ENCODE measurements at regions not wholly inside any gene's neighbourhood (a gene's known extent, or its start where the extent isn't known, plus 50 kb on each side); places are given as distances from the start of the nearest gene placed in this dataset.

- H2BK120ac ChIP-seq (replicated peaks; ENCODE audit: low read depth, low read length) = no peak overlapping the region
- H3K9me3 ChIP-seq (ENCODE audit: insufficient read depth in 2 of 2, low read depth in 1 of 2, low read length in 1 of 2) = peaks cover 26 to 27% of the 10 kb centered on the region in 2 experiments
- no peak overlapping the region for H2AK5ac ChIP-seq (ENCODE audit: low read depth, low read length)
- H3K23me2 ChIP-seq (ENCODE audit: low read depth, low read length) = no peaks in the 10 kb centered on the region
- no peak overlapping the region for H2BK12ac ChIP-seq (ENCODE audit: low read depth, low read length)
- no peak for TF ChIP-seq TBP (IDR thresholded peaks at IDR 0.05; ENCODE audit: low read depth, low read length)
- no peak for TF ChIP-seq HDAC6 (IDR thresholded peaks at IDR 0.05; ENCODE audit: low read depth, low read length)
- TF ChIP-seq, protein P1, sequence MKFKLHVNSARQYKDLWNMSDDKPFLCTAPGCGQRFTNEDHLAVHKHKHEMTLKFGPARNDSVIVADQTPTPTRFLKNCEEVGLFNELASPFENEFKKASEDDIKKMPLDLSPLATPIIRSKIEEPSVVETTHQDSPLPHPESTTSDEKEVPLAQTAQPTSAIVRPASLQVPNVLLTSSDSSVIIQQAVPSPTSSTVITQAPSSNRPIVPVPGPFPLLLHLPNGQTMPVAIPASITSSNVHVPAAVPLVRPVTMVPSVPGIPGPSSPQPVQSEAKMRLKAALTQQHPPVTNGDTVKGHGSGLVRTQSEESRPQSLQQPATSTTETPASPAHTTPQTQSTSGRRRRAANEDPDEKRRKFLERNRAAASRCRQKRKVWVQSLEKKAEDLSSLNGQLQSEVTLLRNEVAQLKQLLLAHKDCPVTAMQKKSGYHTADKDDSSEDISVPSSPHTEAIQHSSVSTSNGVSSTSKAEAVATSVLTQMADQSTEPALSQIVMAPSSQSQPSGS (IDR thresholded peaks at IDR 0.05; ENCODE audit: low read length) = no peak
- no peak for TF ChIP-seq SIN3A (conservative IDR thresholded peaks at IDR 0.05 in 1 of 2, IDR thresholded peaks at IDR 0.05 in 1 of 2; ENCODE audit: low read depth in 1 of 2, low read length in 2 of 2)
- TF ChIP-seq GTF2F1 (IDR thresholded peaks at IDR 0.05; ENCODE audit: borderline replicate concordance, low read depth, low read length) = no peak
- no peak for TF ChIP-seq TAF1 (IDR thresholded peaks at IDR 0.05; ENCODE audit: low read depth, low read length)
- no peak for TF ChIP-seq SUZ12 (IDR thresholded peaks at IDR 0.05; ENCODE audit: low read length)
- no peak for TF ChIP-seq JUND (IDR thresholded peaks at IDR 0.05; ENCODE audit: low read length)
- no peak for TF ChIP-seq KDM5A (IDR thresholded peaks at IDR 0.05; ENCODE audit: low read length)
- TF ChIP-seq FOSL1 (IDR thresholded peaks at IDR 0.05; ENCODE audit: insufficient read depth, low read depth, low read length) = no peak
- TF ChIP-seq JUN (IDR thresholded peaks at IDR 0.05; ENCODE audit: low read depth, low read length) = no peak
- no peak for TF ChIP-seq MAFK (IDR thresholded peaks at IDR 0.05; ENCODE audit: low read depth, low read length)
- TF ChIP-seq SAP30 (IDR thresholded peaks at IDR 0.05; ENCODE audit: insufficient read depth, insufficient replicate concordance, low read length) = no peak
- no peak for TF ChIP-seq POLR2A (IDR thresholded peaks at IDR 0.05; ENCODE audit: control extremely low read depth in 1 of 2, low read depth in 2 of 2, low read length in 2 of 2)
- no peak overlapping the region for H4K8ac ChIP-seq (ENCODE audit: extremely low read depth, insufficient read depth, low read length)
- H3K23ac ChIP-seq (ENCODE audit: insufficient read length) = no peak overlapping the region
- H2BK20ac ChIP-seq (ENCODE audit: low read length) = no peak overlapping the region
- H2BK5ac ChIP-seq (ENCODE audit: low read depth, low read length) = no peak overlapping the region
- H4K91ac ChIP-seq (replicated peaks; ENCODE audit: insufficient read length, low read length) = no peak overlapping the region
- H3K14ac ChIP-seq (ENCODE audit: insufficient read length) = no peak overlapping the region
- 0 out of 8 replicates have a peak, but pooled peaks cover 0 to 2% (median 0%) of the 10 kb centered on the region in 4 experiments for H3K36me3 ChIP-seq (ENCODE audit: control insufficient read depth in 2 of 4, insufficient read depth in 4 of 4, low read length in 3 of 4)
- no peak overlapping the region for H3K27ac ChIP-seq (ENCODE audit: low read depth, low read length)
- no peak overlapping the region for H3K18ac ChIP-seq (ENCODE audit: extremely low read depth, low read length)
- H4K5ac ChIP-seq (ENCODE audit: insufficient read length, low read depth, low read length) = no peak overlapping the region
- H2BK15ac ChIP-seq (ENCODE audit: low read length) = no peak overlapping the region
- no peaks in the 10 kb centered on the region for H3K4me1 ChIP-seq (replicated peaks in 1 of 4; ENCODE audit: control insufficient read depth in 3 of 4, insufficient read depth in 4 of 4, low read length in 3 of 4)
- no peak overlapping the region for H3K4ac ChIP-seq (replicated peaks; ENCODE audit: insufficient read length, low read depth, low read length)
- H3K27me3 ChIP-seq (replicated peaks in 1 of 4; ENCODE audit: control insufficient read depth in 3 of 4, extremely low read depth in 1 of 4, insufficient read depth in 3 of 4, low read length in 3 of 4) = no peaks in the 10 kb centered on the region
- no peak overlapping the region for H3K9ac ChIP-seq (replicated peaks in 1 of 4; ENCODE audit: extremely low read depth in 1 of 4, low read depth in 3 of 4, low read length in 3 of 4)
- H3K4me2 ChIP-seq (ENCODE audit: insufficient read depth in 1 of 2, low read depth in 2 of 2, low read length in 2 of 2) = no peak overlapping the region
- no peaks in the 10 kb centered on the region for H4K20me1 ChIP-seq (replicated peaks in 1 of 2; ENCODE audit: control insufficient read depth in 1 of 2, insufficient read depth in 2 of 2, low read length in 2 of 2)
- ChIA-PET POLR2A (ENCODE audit: partially characterized antibody) (no interaction called here), CTCF (ENCODE audit: partially characterized antibody) (interaction anchor here (1.0 to 1.2 kb wide), 2 partner anchors 39 to 66 kb away, joined by 3 read pairs; no protein-coding TSS in a partner anchor)
- no peak overlapping the region for H3K4me3 ChIP-seq (ENCODE audit: extremely low read depth in 1 of 4, insufficient read depth in 2 of 4, low read depth in 3 of 4, low read length in 4 of 4)
- no peak overlapping the region for H2AFZ ChIP-seq (ENCODE audit: low read length)
- FAIRE-seq (no peak), DNase-seq (ENCODE audit: low read depth in 1 of 2, low spot score in 2 of 2) (no peak)
- 76% methylated on average over 2 of the region's 2 CpGs; no CpG with 5 or more reads in 1 of the 2 experiments for WGBS, 2 experiments (ENCODE audit: extremely low coverage in 1 of 2, insufficient coverage in 1 of 2, insufficient read length in 1 of 2, insufficient replicate concordance in 2 of 2, low coverage in 1 of 2, low lambda C conversion rate in 2 of 2, missing lambda C conversion rate in 1 of 2)
- H3K79me2 ChIP-seq (ENCODE audit: control insufficient read depth in 1 of 2, insufficient read depth in 2 of 2, low read length in 2 of 2) = no peaks in the 10 kb centered on the region
- no peak overlapping the region for H3K56ac ChIP-seq (replicated peaks; ENCODE audit: insufficient read length, low read depth, low read length)
- no peaks in the 10 kb centered on the region for H3K79me1 ChIP-seq (ENCODE audit: low read depth, low read length)
Observed at GRCh38 chr4:11326021-11326420, 102.7 kb downstream of the HS3ST1 start.

All from H1 (cell line).